Endothelial cell of umbilical vein (primary cell): ENCODE measurements at regions not wholly inside any gene's neighbourhood (a gene's known extent, or its start where the extent isn't known, plus 50 kb on each side); places are given as distances from the start of the nearest gene placed in this dataset.

Experiments
- CTCF ChIP-seq, 2 donors: IDR thresholded peaks; 1 replicate in 1 of 2; 2 replicates in 1 of 2; pipeline ENCODE4 v1.5.1; 2011; ENCODE audit warnings: low read length in 2 of 2, mild to moderate bottlenecking in 2 of 2, moderate library complexity in 2 of 2, control low read depth in 1 of 2, inconsistent platforms in 1 of 2, low read depth in 1 of 2; ENCODE audit not compliant: insufficient read depth in 1 of 2; ENCODE audit errors: extremely low read depth in 1 of 2
- EZH2 ChIP-seq: IDR thresholded peaks from 2 replicates; pipeline ENCODE4 v1.6.1; 2012; ENCODE audit warnings: borderline replicate concordance, low read depth, mild to moderate bottlenecking, moderate library complexity, low read length, inconsistent platforms; ENCODE audit not compliant: severe bottlenecking
- MYC ChIP-seq: IDR thresholded peaks from one replicate; pipeline ENCODE4 v1.6.1; 2011; ENCODE audit warnings: mild to moderate bottlenecking, low read depth, low read length

DNA sequence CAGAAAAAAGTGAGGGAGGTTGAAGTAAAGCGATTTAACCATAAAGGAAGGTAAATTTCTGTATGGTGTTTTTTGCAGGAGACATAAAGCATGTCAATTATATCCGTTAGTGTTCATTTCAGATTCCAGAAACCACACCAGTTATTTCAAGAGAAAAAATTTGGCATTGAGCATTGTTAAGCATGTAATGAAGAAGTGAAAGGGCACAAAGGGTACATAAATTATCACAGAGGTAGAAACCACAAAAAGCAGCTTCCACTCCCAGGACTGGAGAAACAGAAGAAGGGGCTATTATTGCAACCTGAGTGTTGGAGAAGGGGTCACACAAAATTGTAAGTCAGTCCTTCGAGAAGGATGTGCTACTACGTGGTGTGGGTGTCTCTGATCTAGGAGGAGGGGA lies 72.2 kb upstream of the DACH1 start:
- no peak for TF ChIP-seq CTCF (IDR thresholded peaks at IDR 0.05; ENCODE audit: extremely low read depth in 1 of 2, insufficient read depth in 1 of 2, low read depth in 1 of 2, low read length in 2 of 2)
- no peak for TF ChIP-seq EZH2
- no peak for TF ChIP-seq MYC
